ENCODE measurements at regions not wholly inside any gene's neighbourhood (a gene's known extent, or its start where the extent isn't known, plus 50 kb on each side); places are given as distances from the start of the nearest gene placed in this dataset.

DNA sequence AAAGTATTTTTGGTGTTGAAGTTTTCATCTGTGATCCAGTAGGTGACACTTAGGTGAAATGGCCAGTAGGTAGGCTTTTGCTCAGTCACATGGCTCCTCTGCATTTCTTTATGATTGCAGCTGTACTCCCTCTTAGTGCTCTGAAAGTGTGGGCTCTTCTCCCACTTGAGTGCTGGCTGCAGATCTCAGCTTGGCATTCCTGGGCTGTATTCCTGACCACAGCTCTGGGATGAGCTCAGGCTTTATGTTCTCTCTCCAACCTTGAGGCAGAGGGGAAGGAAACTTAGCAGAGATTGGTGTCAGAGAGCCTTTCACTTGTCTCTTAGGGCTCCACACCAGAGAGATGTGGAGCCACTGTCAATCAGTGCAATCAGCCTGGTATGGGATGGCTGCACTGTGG, 254.3 kb downstream of the NDFIP2 start:
- H3K79me2 ChIP-seq (ENCODE audit: insufficient read depth, low read length) = no peaks in the 10 kb centered on the region
- H3K56ac ChIP-seq (ENCODE audit: insufficient read length, low read depth, low read length) = no peak overlapping the region
- H3K23ac ChIP-seq (ENCODE audit: insufficient read length, low read depth, low read length) = no peak overlapping the region
- H3K4me2 ChIP-seq (ENCODE audit: insufficient read depth, insufficient read length, low read length) = no peak overlapping the region
- no peak overlapping the region for H3K27ac Mint-ChIP-seq
- H2BK120ac ChIP-seq (ENCODE audit: low read depth, low read length, poor library complexity, severe bottlenecking) = no peak overlapping the region
- H3K9me3 ChIP-seq (ENCODE audit: control insufficient read depth, low read depth, low read length) = no peaks in the 10 kb centered on the region
- peaks cover 0 to 2% of the 10 kb centered on the region in 2 experiments; a peak in 2 of 5 replicates for H3K9me3 Mint-ChIP-seq
- H4K5ac ChIP-seq (ENCODE audit: insufficient read length, low read depth, low read length) = no peak overlapping the region
- H3K9ac ChIP-seq (ENCODE audit: extremely low read depth, insufficient read length, low read length) = no peak overlapping the region
- no peak overlapping the region for H2AFZ ChIP-seq (ENCODE audit: low read length)
- TF ChIP-seq, protein P1, sequence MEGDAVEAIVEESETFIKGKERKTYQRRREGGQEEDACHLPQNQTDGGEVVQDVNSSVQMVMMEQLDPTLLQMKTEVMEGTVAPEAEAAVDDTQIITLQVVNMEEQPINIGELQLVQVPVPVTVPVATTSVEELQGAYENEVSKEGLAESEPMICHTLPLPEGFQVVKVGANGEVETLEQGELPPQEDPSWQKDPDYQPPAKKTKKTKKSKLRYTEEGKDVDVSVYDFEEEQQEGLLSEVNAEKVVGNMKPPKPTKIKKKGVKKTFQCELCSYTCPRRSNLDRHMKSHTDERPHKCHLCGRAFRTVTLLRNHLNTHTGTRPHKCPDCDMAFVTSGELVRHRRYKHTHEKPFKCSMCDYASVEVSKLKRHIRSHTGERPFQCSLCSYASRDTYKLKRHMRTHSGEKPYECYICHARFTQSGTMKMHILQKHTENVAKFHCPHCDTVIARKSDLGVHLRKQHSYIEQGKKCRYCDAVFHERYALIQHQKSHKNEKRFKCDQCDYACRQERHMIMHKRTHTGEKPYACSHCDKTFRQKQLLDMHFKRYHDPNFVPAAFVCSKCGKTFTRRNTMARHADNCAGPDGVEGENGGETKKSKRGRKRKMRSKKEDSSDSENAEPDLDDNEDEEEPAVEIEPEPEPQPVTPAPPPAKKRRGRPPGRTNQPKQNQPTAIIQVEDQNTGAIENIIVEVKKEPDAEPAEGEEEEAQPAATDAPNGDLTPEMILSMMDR (conservative IDR thresholded peaks at IDR 0.05) = no peak
- no peak overlapping the region for H2BK15ac ChIP-seq (ENCODE audit: low read depth, low read length)
- no peaks in the 10 kb centered on the region for H3K4me1 ChIP-seq (ENCODE audit: insufficient read depth, low read length)
- no peak overlapping the region for H3K18ac ChIP-seq (ENCODE audit: insufficient read length, low read depth, low read length)
- H3K27me3 ChIP-seq (ENCODE audit: insufficient read depth, low read length) = no peaks in the 10 kb centered on the region
- no peak overlapping the region for H3T11ph ChIP-seq (ENCODE audit: low read length)
- no peaks in the 10 kb centered on the region for H3K23me2 ChIP-seq (ENCODE audit: insufficient read length, low read depth, low read length, poor library complexity, severe bottlenecking)
- H2AK5ac ChIP-seq (ENCODE audit: insufficient read length, low read length) = no peak overlapping the region
- no peak overlapping the region for H3K27ac ChIP-seq (ENCODE audit: insufficient read length, low read depth, low read length)
- H2BK5ac ChIP-seq (ENCODE audit: insufficient read length, low read length) = no peak overlapping the region
- H3K36me3 Mint-ChIP-seq (ENCODE audit: insufficient read depth in 1 of 3, low read depth in 3 of 3) = no peaks in the 10 kb centered on the region; a peak in 2 of 7 replicates
- no peaks in the 10 kb centered on the region for H3K79me1 ChIP-seq (ENCODE audit: insufficient read depth, low read depth, low read length, poor library complexity, severe bottlenecking)
- no peak overlapping the region for H3K4me3 Mint-ChIP-seq
- H3K4ac ChIP-seq (ENCODE audit: low read depth, low read length) = no peak overlapping the region
- H2BK12ac ChIP-seq (ENCODE audit: insufficient read length, low read depth, low read length) = no peak overlapping the region
- no peaks in the 10 kb centered on the region for H3K27me3 Mint-ChIP-seq (ENCODE audit: low read depth)
- peak overlapping the region; percentile 90 for H2BK20ac ChIP-seq (ENCODE audit: low read depth, low read length, poor library complexity, severe bottlenecking)
- H4K8ac ChIP-seq (replicated peaks; ENCODE audit: insufficient read length, low read depth, low read length) = no peak overlapping the region
- peak overlapping the region; percentile 36; the same call in 1 of the 2 replicates for H3K14ac ChIP-seq (ENCODE audit: insufficient read depth, low read length)
- no peaks in the 10 kb centered on the region for H4K20me1 ChIP-seq (ENCODE audit: control insufficient read depth, insufficient read depth, insufficient read length)
- H3K4me1 Mint-ChIP-seq = no peaks in the 10 kb centered on the region
- no peak overlapping the region for H4K91ac ChIP-seq (ENCODE audit: insufficient read length, low read depth, low read length)
- DNase-seq = no peak
